GM18868 (cell line): ENCODE measurements at regions not wholly inside any gene's neighbourhood (a gene's known extent, or its start where the extent isn't known, plus 50 kb on each side); places are given as distances from the start of the nearest gene placed in this dataset.

ENCODE experiments used
- ATAC-seq: cut with Tn5 transposase; IDR thresholded peaks from one replicate; pipeline ENCODE4 v1.9.1; 2021; ENCODE audit warnings: mild to moderate bottlenecking, moderate library complexity; ENCODE audit not compliant: unreplicated experiment

DNA sequence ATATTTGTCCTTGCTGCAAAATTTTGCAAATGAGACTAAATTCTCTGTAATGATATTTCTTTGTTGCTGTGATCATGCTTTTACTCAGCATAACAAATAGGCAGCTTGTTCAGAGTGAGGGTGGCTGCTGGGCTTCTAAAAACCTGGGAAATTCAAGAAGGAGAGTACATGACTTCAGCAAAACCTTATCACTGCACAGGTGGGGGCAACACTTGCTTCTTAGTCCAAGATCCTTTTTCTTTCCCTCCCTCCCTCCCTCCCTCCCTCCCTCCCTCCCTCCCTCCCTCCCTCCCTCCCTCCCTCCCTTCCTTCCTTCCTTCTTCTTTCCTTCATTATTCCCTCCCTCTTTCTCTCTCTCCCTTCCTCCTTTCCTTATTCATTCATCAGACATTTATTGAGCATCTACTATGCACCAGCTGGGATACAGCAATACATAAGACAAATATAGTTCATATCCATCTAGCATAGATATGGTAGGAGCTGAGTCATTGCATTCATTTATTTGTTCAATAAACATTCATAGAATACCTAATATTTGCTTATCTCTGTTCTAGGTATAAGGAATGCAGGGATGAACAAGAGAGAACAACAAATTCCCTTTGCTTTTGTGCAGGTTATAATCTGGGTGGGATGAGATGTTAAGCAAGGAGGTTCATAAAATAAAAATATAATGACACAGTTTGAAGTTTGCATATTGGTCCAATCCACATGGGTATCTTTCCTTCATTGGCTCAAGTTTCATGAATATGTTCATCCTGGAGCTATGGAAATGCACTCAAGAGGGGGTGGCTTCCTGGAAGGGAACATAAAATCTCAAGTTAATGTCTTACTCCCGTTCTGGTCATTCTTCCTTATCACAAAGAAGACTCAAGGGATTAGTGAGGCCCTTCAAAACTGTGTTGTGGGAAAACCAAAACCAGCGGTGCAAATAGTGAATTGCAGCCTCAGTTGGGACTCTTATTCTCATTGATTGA, 210.7 kb downstream of the PDCD6IP start:
- no peak for ATAC-seq

DNA sequence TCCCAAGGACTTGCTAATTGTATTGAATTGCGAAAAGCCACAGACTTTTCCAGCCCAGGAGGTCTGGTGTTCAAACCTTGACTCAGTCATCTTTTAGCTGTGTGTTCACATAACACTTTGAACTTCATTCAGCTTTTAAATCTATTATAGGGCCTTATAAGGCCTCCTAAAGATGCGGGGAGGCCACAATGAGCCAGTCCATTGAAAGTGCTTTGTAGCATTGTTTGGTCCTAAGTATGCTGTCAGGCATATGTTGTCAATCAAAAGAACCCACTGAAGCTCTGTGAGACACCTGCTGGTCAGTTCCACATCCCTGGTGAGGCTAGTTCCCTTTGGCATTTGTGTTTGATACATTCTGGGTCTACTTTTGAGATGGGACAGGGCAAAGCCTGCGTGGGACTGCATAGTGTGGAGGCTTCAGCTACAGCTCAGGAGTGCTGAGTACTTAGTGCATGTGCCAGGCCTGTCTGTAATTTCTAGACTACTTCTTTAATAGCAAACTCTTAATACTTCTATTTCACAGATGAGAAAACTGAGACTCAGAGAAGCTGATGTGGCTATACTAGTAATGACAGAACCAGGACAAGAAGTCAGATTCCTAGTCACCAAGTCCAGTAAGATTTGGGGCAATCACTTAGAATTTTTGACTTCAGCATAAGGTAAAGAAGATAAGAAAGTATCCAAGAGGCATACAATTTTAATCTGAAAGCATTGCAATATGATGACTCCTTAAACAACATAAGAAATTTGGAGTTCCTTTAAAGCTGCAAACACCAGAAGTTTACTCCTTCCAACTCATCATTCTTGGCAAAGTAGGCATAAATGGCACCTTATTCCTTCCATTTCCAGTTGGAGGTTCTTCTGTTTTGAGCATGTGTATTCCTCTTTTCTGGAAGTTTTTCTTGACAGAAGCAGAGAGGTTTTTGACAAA, 213.0 kb downstream of the PDCD6IP start:
- ATAC-seq = peak; percentile 34

DNA sequence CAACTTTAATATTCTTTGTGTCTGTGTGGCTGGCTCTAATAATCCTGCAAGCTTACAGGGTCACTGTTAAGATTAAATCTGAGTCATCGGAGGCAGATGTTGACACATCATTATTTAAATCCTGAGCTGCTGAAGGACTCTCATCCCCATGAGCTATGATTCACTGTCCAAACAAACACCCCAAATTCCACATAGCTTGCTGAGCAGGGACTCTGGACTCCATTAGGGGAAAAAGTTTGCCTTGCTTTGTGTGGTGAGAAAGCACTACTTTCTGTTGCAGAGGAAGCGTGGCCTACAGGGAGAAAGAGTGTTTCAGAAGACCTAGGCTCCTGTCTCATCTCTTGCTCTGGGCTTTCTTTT, 213.7 kb downstream of the PDCD6IP start:
- ATAC-seq = no peak

DNA sequence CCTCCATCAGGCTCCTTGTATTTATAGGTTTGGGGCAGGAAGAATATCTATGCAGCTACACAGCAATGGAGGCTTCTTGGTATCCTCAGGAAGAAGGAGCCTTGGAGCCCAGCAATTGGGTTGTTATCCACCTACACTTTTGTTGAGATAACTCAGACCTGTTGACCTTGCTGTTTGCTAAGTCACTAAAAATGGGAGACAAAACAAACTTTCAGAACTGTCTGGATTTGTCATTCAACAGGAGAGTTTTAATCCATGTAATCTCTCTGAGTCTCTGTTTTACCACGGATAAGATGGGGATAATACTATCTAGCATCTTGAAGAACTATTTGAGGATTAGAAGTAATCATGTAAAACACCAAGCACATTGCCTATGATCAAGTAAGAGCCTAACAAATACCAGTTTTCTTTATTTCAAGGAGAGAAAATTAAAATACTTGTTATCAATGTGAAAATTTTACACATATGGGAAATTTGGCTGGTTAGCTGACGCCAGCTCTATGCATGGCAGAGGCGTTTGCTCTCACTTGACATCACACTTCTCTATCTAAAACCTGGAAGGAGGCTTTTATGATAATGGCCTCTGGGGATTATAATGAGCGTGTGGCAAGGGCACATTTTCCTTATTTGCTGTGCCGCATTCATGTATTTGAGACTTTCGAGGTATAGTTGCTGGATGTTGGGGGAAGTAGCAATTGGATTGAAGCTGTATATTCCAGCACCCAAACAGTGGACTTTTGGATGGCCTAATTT, 215.6 kb downstream of the PDCD6IP start:
- ATAC-seq = no peak

GRCh38 chr3:34015204-34016142, 217.0 kb downstream of the PDCD6IP start:
- ATAC-seq = no peak

GRCh38 chr3:34016925-34017587, 218.6 kb downstream of the PDCD6IP start:
- no peak for ATAC-seq

DNA sequence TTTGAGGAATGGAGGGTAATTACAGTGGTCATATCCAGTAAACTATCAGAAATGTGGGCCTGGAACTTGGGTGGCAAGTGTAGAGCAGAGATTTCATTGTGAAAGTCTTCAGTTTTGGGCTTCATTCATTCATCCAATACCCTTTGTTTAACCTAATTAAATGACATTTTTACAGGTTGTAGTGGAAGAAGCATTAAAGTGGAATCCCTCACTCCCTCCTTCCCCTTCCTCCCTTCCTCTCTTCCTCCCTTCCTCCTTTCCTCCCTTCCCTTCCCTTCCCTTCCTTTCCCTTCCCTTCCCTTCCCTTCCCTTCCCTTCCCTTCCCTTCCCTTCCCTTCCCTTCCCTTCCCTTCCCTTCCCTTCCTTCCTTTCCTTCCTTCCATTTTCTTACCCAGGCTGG, 219.3 kb downstream of the PDCD6IP start:
- no peak for ATAC-seq

- ATAC-seq = no peak
Measured at GRCh38 chr3:34019158-34019557, 220.7 kb downstream of the PDCD6IP start.

- ATAC-seq = no peak
Measured at GRCh38 chr3:34020170-34020569, 221.7 kb downstream of the PDCD6IP start.

DNA sequence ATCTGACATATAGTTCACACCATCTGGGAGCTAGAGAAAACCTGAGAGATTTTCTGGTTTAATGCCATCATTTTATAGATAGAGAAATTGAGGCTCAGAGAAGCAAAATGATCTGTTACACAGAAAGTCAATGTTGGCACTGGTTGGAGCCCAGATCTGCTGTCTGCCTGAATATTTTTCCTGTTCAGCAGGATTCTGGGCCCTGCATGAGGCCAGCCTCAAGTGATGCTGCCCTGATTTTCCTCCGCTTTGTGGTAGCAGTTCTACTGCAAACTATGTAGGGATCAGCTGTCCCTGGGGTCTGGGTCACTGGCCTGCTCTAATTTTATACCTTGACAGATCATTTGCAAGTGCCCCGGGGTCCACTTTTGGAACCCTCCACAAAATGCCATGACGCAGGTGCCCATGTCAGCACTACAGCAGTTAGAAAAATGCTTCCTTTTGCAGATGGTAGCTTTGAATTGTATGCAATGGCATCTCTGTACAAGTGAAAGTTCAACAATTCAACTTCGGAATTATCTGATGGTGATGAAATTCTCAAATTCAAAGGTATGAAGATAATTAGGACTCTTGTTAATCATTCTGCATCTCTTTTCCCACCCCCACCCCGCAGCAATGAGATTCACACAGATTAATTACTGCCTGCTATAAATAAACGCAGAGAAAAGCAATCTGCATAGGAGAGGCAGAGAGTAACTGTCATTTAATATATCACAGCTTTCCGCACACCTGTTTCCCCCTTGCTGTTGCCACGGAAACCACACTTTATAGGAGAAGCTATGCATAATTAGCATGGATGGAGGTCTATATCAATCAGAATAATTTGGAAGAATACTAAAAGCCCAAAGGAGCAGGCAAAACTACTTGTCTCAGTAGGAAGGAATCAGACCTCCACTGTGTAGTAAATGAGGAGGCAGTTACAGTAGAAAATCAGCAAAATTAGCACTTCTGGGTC, 222.6 kb downstream of the PDCD6IP start:
- ATAC-seq = no peak

GRCh38 chr3:34022147-34022546, 223.7 kb downstream of the PDCD6IP start:
- ATAC-seq = no peak

DNA sequence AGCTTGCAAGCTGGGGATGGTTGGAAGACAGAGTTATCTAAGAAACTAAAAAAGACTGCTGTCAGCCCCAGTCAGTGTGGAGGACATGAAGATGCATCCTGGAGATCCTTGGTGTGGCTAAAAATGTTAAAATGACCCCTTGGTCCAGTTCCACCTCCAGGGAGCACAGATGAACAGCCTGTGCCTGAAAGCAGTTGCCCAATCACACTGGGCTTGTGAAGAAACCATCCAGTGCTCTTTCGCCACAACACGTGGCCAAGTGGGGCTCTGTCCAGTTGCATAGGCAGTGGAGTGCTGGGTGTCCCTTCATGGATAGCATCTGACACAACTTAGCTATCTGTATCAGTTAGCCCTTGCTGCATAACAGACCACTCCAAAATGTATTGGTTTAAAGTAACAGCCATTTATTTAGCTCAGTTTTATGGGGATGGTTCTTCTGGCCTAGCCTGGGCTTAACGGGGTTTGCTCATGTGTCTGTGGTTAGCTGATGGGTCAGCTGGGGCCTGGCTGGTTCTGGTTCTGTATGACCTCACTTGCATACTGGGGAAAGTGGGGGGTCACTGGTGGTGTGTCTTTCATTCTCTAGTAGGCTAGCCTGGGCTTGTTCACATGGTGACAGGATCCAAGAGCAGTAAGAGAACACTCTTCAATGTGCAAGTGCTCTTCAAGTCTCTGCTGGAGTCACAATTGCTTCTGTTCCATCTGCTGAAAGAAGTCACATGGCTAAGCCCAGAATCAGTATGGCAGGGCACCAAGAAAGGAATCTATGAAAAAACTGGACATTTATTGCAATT, 226.2 kb downstream of the PDCD6IP start:
- ATAC-seq = no peak

DNA sequence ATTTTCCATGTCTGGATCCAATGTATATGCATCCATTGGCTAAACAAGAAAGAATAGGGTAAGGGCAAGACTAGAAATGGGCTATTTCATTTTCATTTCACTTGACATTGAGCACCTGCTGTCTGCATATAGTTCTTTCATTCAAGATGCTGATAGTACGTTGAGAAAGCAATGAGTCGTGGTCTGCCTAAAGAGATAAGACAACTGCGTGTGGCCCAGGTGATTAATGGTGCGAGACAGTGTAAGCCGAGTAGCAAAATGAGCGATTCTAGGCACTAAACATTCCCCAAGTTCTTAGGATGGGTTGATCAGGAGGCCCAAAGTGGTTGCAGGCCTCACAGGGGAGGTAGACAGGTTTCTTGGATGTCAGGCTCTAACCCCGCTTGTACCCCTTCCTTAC, 235.4 kb downstream of the PDCD6IP start:
- ATAC-seq = no peak

DNA sequence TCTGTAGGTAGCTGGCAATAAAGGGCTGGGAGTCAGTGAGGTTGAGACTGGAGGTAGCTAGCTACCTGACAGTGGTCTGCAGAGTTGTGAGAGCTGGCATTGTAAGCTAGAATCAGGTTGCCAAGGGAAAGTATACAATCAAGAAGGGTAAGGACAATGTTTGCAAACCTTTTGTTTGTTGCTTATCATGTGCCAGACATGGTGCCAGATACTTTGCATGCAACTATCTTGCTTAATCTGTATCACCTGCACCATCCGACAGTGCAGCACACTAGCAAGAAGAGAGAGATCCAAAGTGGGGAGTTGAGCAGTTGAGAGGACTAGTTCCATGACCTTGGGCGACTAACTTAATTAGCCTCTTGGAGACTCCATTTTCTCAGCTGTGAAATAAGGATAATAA, 236.4 kb downstream of the PDCD6IP start:
- no peak for ATAC-seq

- no peak for ATAC-seq
Measured at GRCh38 chr3:34035775-34036174, 237.3 kb downstream of the PDCD6IP start.

- ATAC-seq = no peak
Measured at GRCh38 chr3:34037260-34037659, 238.8 kb downstream of the PDCD6IP start.

GRCh38 chr3:34038131-34038530, 239.7 kb downstream of the PDCD6IP start:
- no peak for ATAC-seq
